GM12878 (cell line): ENCODE measurements at regions not wholly inside any gene's neighbourhood (a gene's known extent, or its start where the extent isn't known, plus 50 kb on each side); places are given as distances from the start of the nearest gene placed in this dataset.

Experiments used
- ATAC-seq: fragments of 200-7000 bp; cut with Tn5 transposase; 3 replicates; pipeline ENCODE4 v1.9.1; 2020; ENCODE audit warnings: mild to moderate bottlenecking, moderate library complexity
- BruUV-seq: library from RNA; stranded (reverse); fragments of 400-500 nt; replicated peaks from 2 replicates; lab custom pipeline; 2021; lab: Mats Ljungman, UMichigan
- CTCF ChIA-PET: fragments of 300-600 bp; sonication (Branson Sonifier 250); formaldehyde crosslinking; extraction: SDS; loops from one replicate; lab custom pipeline; 2021; ENCODE audit warnings: inconsistent platforms; lab: Yijun Ruan, JAX
- POLR2A ChIA-PET: fragments of 350-600 bp; formaldehyde crosslinking; extraction: SDS; loops from one replicate; lab custom pipeline; 2021; ENCODE audit warnings: inconsistent platforms; lab: Charles Lee
- RAD21 ChIA-PET: fragments of 300-600 bp; sonication (Branson Sonifier 250); formaldehyde crosslinking; loops from one replicate; lab custom pipeline; 2023; ENCODE audit warnings: antibody characterized with exemption; ENCODE audit not compliant: unreplicated experiment; lab: Charles Lee
- SMC1A ChIA-PET: fragments of 300-600 bp; sonication (Branson Sonifier 250); formaldehyde crosslinking; loops from one replicate; lab custom pipeline; 2023; ENCODE audit not compliant: unreplicated experiment, uncharacterized antibody; lab: Charles Lee
- DNase-seq: peaks from one replicate; pipeline ENCODE4 v3.0.0-alpha.2; 2011; ENCODE audit warnings: low read depth, low spot score
- FAIRE-seq: peaks from 3 replicates; lab custom pipeline; 2011; peaks lifted over from hg19 to GRCh38; lab: Jason Lieb, UNC
- H2AFZ ChIP-seq: 2 replicates; pipeline ENCODE4 v1.6.0; 2011; ENCODE audit warnings: low read depth, low read length, control low read depth; ENCODE audit not compliant: control insufficient read depth
- H3K27ac ChIP-seq: 2 replicates; pipeline ENCODE4 v1.5.1; 2011; ENCODE audit warnings: control low read depth; ENCODE audit not compliant: control insufficient read depth, insufficient read depth
- H3K27me3 ChIP-seq, 2 experiments: replicated peaks in 1 of 2; 2 replicates each; pipeline versions ENCODE4 v1.6.0 to v1.6.1; 2011; ENCODE audit warnings: low read length in 1 of 2; ENCODE audit not compliant: control insufficient read depth in 2 of 2, insufficient read depth in 2 of 2
- H3K36me3 ChIP-seq, 2 experiments: 2 replicates each; pipeline ENCODE4 v1.5.1; 2011; ENCODE audit warnings: low read length in 1 of 2; ENCODE audit not compliant: control insufficient read depth in 2 of 2, insufficient read depth in 2 of 2
- H3K4me1 ChIP-seq: 2 replicates; pipeline ENCODE4 v1.6.1; 2011; ENCODE audit warnings: mild to moderate bottlenecking, low read length, moderate library complexity, mixed read lengths; ENCODE audit not compliant: control insufficient read depth, insufficient read depth
- H3K4me2 ChIP-seq: 2 replicates; pipeline ENCODE4 v1.6.0; 2011; ENCODE audit warnings: control low read depth; ENCODE audit not compliant: control insufficient read depth, insufficient read depth
- H3K4me3 ChIP-seq: fragments of 200-600 bp; sonication (generic); 2 replicates; pipeline ENCODE4 v1.5.1; 2016
- H3K79me2 ChIP-seq: 2 replicates; pipeline ENCODE4 v1.6.0; 2011; ENCODE audit warnings: low read length; ENCODE audit not compliant: control insufficient read depth, insufficient read depth
- H3K9ac ChIP-seq: 2 replicates; pipeline ENCODE4 v1.8.0; 2011; ENCODE audit warnings: low read length, control low read depth, mixed read lengths; ENCODE audit not compliant: control insufficient read depth, insufficient read depth
- H3K9me3 ChIP-seq: replicated peaks from 3 replicates; pipeline ENCODE4 v1.5.1; 2011; ENCODE audit warnings: mild to moderate bottlenecking, low read length; ENCODE audit not compliant: control insufficient read depth, insufficient read depth
- H4K20me1 ChIP-seq: 2 replicates; pipeline ENCODE4 v1.6.0; 2011; ENCODE audit not compliant: control insufficient read depth, insufficient read depth
- CTCF ChIP-seq, 3 experiments: IDR thresholded peaks in 2 of 3; conservative IDR thresholded peaks in 1 of 3; 2 replicates each; pipeline ENCODE4 v1.5.1; 2011; ENCODE audit warnings: low read depth in 3 of 3, low read length in 3 of 3, mild to moderate bottlenecking in 3 of 3, control low read depth in 2 of 3, moderate library complexity in 2 of 3, inconsistent platforms in 1 of 3, mixed read lengths in 1 of 3; ENCODE audit not compliant: control insufficient read depth in 2 of 3, insufficient read depth in 1 of 3; ENCODE audit errors: extremely low read depth in 1 of 3
- NBN ChIP-seq: fragments of 450-650 bp; IDR thresholded peaks from 2 replicates; pipeline ENCODE4 v1.6.1; 2016
- POU2F2 ChIP-seq: IDR thresholded peaks from 3 replicates; pipeline ENCODE4 v1.6.1; 2011; ENCODE audit warnings: low read depth, mild to moderate bottlenecking, low read length, borderline replicate concordance
- ZBTB40 ChIP-seq: fragments of 450-650 bp; IDR thresholded peaks from 2 replicates; pipeline ENCODE4 v1.6.1; 2016; ENCODE audit warnings: mild to moderate bottlenecking, moderate library complexity, borderline replicate concordance
- ZNF24 ChIP-seq: fragments of 450-650 bp; IDR thresholded peaks from 2 replicates; pipeline ENCODE4 v1.6.1; 2017; ENCODE audit warnings: antibody characterized with exemption, mild to moderate bottlenecking
- WGBS: methylation state at CpG from one replicate; pipeline ENCODE4 v1.1.6; 2016; ENCODE audit warnings: low lambda C conversion rate; ENCODE audit not compliant: insufficient replicate concordance, insufficient coverage; ENCODE audit errors: missing lambda C conversion rate; 5-methylcytosine and 5-hydroxymethylcytosine counted together
- in situ Hi-C: fragments of 300-500 bp; cut with MboI; formaldehyde crosslinking; loops from 9 replicates; pipeline ENCODE4 v1.14.3; 2018; ENCODE audit warnings: mixed read lengths
- intact Hi-C: fragments of 100-400 bp; cut with micrococcal nuclease; formaldehyde crosslinking; loops from one replicate; pipeline ENCODE4 v1.14.2; 2022; ENCODE audit not compliant: unreplicated experiment

GRCh38 chr22:34570408-34570807, 495.6 kb upstream of the ISX start (continued):
- TF ChIP-seq ZBTB40 (no peak), NBN (no peak), ZNF24 (no peak)

GRCh38 chr22:34579519-34579918, 486.4 kb upstream of the ISX start:
- intact Hi-C loops (no loop called here), in situ Hi-C loops (no loop called here)
- H3K27me3 ChIP-seq, result no peaks in the 10 kb centered on the region
- POLR2A ChIA-PET, result no interaction called here
- no TSS peak for BruUV-seq
- no peaks in the 10 kb centered on the region for H3K79me2 ChIP-seq
- no peak overlapping the region for H2AFZ ChIP-seq
- TF ChIP-seq POU2F2, result no peak
- no peak for TF ChIP-seq CTCF (IDR thresholded peaks at IDR 0.05 in 2 of 3, conservative IDR thresholded peaks at IDR 0.05 in 1 of 3; ENCODE audit: control insufficient read depth in 2 of 3, extremely low read depth in 1 of 3, insufficient read depth in 1 of 3, low read depth in 3 of 3, low read length in 3 of 3)
- no peak overlapping the region for H3K9ac ChIP-seq
- H3K4me2 ChIP-seq, result no peak overlapping the region
- SMC1A ChIA-PET, result no interaction called here
- no CpG with 5 or more reads among the region's 2 CpGs for WGBS
- H3K4me1 ChIP-seq, result no peaks in the 10 kb centered on the region
- no peaks in the 10 kb centered on the region for H3K9me3 ChIP-seq
- H3K36me3 ChIP-seq, result no peaks in the 10 kb centered on the region
- DNase-seq (no peak), FAIRE-seq (no peak), ATAC-seq (no peak)
- H3K4me3 ChIP-seq, result no peak overlapping the region
- H3K27ac ChIP-seq, result no peak overlapping the region
- CTCF ChIA-PET, result no interaction called here
- RAD21 ChIA-PET, result no interaction called here
- no peaks in the 10 kb centered on the region for H4K20me1 ChIP-seq
